DOHH2 (cell line): ENCODE measurements at regions not wholly inside any gene's neighbourhood (a gene's known extent, or its start where the extent isn't known, plus 50 kb on each side); places are given as distances from the start of the nearest gene placed in this dataset.
"Not testable (repeated sequence)": the region's sequence is repeated elsewhere in the genome, so short reads cannot be mapped to it uniquely, and the experiment has no call there.

Source experiments
- H3F3A ChIP-seq: fragments of 200-600 bp; sonication (generic), shearing (Covaris generic); 2 replicates; pipeline ENCODE4 v1.6.0; 2016; ENCODE audit warnings: antibody characterized with exemption, mild to moderate bottlenecking; ENCODE audit not compliant: control insufficient read depth, insufficient read depth
- H3K27ac ChIP-seq: fragments of 200-600 bp; sonication (generic); 2 replicates; pipeline ENCODE4 v1.5.1; 2014; ENCODE audit warnings: low read depth, mild to moderate bottlenecking, low read length, moderate library complexity
- H3K27me3 ChIP-seq: fragments of 200-600 bp; sonication (generic); 2 replicates; pipeline ENCODE4 v1.6.1; 2014; ENCODE audit warnings: mild to moderate bottlenecking, low read length, mixed read lengths; ENCODE audit not compliant: control insufficient read depth
- H3K36me3 ChIP-seq: fragments of 200-600 bp; sonication (generic); 2 replicates; pipeline ENCODE4 v1.6.1; 2014; ENCODE audit warnings: mild to moderate bottlenecking, low read length, moderate library complexity, mixed read lengths; ENCODE audit not compliant: control insufficient read depth
- H3K4me1 ChIP-seq: fragments of 200-600 bp; sonication (generic); 2 replicates; pipeline ENCODE4 v1.6.1; 2014; ENCODE audit warnings: mild to moderate bottlenecking, low read length, mixed read lengths; ENCODE audit not compliant: control insufficient read depth
- H3K4me2 ChIP-seq: fragments of 200-600 bp; sonication (generic); 2 replicates; pipeline ENCODE4 v1.6.0; 2014; ENCODE audit warnings: mild to moderate bottlenecking, low read length, moderate library complexity
- H3K4me3 ChIP-seq: fragments of 200-600 bp; sonication (generic); 2 replicates; pipeline ENCODE4 v1.5.1; 2014; ENCODE audit warnings: mild to moderate bottlenecking, low read length, mixed read lengths
- H3K79me2 ChIP-seq: fragments of 200-600 bp; sonication (generic); 2 replicates; pipeline ENCODE4 v1.6.1; 2014; ENCODE audit warnings: mild to moderate bottlenecking, low read length, mixed read lengths; ENCODE audit not compliant: control insufficient read depth
- H3K9me2 ChIP-seq: fragments of 200-600 bp; sonication (generic); replicated peaks from 2 replicates; pipeline ENCODE4 v1.6.1; 2014; ENCODE audit warnings: mild to moderate bottlenecking, low read length, mixed read lengths; ENCODE audit not compliant: control insufficient read depth
- H3K9me3 ChIP-seq: fragments of 200-600 bp; sonication (generic); 2 replicates; pipeline ENCODE4 v1.6.1; 2014; ENCODE audit warnings: antibody characterized with exemption, low read length, mixed read lengths; ENCODE audit not compliant: control insufficient read depth, insufficient read depth
- H4K20me1 ChIP-seq: fragments of 200-600 bp; sonication (generic); 2 replicates; pipeline ENCODE4 v1.6.0; 2014; ENCODE audit warnings: low read depth, mild to moderate bottlenecking, antibody characterized with exemption, low read length, moderate library complexity; ENCODE audit not compliant: control insufficient read depth, insufficient read depth

DNA sequence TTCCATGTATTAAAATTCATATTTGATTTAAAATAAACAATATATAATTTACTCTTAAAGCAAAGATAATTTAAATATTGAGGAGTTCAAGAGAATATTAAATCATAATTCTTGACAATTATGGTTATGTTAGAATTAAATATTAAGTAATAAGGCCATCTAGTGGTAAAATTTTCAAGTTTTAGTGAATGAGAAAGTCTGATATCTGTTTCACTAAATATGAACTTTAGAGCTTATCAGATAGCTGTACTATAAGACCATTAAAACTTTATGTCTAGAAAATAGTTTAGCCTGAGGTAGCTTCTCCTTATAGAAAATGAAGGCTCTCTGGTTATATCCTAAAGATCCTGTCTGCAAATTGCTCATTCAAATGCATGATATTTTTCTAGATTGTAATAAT lies 152.1 kb upstream of the PRSS12 start:
- not testable (repeated sequence) for H3F3A ChIP-seq, H3K36me3 ChIP-seq, H3K4me1 ChIP-seq, H3K9me2 ChIP-seq, H4K20me1 ChIP-seq, H3K4me2 ChIP-seq, H3K4me3 ChIP-seq, H3K9me3 ChIP-seq, H3K27ac ChIP-seq, H3K27me3 ChIP-seq, H3K79me2 ChIP-seq

DNA sequence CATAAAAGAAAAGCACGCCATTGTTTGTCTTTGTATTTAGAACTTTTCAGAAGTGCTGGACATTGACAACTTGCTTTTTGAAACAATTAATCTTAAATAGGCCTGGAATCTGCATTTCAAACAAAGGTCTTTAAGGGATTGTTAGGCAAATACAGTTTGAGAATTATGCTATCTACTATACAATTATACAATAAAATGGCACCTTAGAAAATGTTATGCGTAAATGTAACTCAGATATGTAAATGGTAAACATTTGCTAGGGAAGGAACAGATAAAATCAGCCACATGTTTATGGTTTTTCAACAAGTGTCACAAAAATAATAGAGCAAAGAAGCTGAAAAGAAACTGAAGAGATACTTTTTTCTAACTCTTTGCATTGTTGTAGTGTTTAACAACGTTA lies 152.7 kb upstream of the PRSS12 start:
- H3F3A ChIP-seq, H3K9me2 ChIP-seq, H3K4me2 ChIP-seq, H3K27me3 ChIP-seq, H3K4me3 ChIP-seq, H4K20me1 ChIP-seq, H3K4me1 ChIP-seq, H3K27ac ChIP-seq, H3K36me3 ChIP-seq, H3K9me3 ChIP-seq, H3K79me2 ChIP-seq: not testable (repeated sequence)

DNA sequence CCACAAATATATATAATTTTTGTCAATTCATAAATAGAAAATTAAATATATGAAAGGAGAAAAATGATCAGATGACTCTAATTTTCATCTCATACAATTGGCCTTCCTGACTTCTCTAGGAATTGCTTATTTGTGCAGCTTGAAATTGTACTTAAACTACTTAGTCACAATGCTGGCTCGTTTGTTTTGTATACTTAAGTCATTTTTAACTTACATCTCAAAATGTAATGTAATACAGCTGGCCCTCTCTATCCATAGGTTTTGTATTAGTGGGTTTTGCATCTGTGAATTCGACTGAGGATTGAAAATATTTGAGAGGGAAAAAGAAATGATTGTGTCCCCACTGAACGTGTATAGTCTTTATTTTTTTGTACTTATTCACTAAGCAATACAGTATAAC lies 160.1 kb upstream of the PRSS12 start:
- not testable (repeated sequence) for H3K27ac ChIP-seq, H3K36me3 ChIP-seq, H3F3A ChIP-seq, H3K4me2 ChIP-seq, H4K20me1 ChIP-seq, H3K4me3 ChIP-seq, H3K27me3 ChIP-seq, H3K79me2 ChIP-seq, H3K4me1 ChIP-seq, H3K9me2 ChIP-seq, H3K9me3 ChIP-seq

DNA sequence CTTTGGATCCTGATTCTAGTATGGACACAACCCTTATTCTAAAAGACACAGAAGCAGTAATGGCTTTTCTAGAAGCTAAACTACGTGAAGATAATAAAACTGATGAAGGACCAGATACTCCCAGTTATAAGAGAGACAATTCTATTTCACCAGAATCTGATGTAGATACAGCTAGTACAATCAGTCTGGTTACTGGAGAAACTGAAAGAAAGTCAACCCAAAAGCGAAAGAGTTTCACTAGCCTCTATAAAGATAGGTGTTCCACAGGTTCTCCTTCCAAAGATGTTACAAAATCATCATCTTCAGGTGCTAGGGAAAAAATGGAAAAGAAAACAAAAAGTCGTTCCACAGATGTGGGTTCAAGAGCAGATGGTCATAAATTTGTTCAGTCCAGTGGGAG lies 161.5 kb upstream of the PRSS12 start:
- H3K9me2 ChIP-seq, H3K27ac ChIP-seq, H3K4me1 ChIP-seq, H3K27me3 ChIP-seq, H3K36me3 ChIP-seq, H3K79me2 ChIP-seq, H3K4me3 ChIP-seq, H3F3A ChIP-seq, H4K20me1 ChIP-seq, H3K9me3 ChIP-seq, H3K4me2 ChIP-seq: not testable (repeated sequence)

DNA sequence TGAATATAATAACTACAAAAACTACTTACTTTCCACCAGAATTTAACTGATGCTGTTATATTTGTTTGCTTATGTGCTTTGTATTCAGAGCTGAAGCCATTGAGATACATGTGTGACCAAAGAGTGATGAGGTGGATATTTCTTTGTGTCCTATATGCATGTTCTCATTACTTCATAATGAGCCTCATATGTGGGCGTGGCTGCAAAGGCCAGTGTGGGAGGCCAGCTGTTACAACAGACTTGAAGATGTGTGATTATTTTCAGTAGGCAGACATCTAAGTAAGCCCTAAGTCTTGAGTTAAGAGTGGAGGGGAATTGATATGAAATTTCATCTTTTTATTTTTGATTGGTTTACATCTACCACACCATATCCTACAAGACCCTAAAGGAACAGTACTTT lies 163.3 kb upstream of the PRSS12 start:
- H4K20me1 ChIP-seq, H3K36me3 ChIP-seq, H3K27me3 ChIP-seq, H3K4me2 ChIP-seq, H3K4me1 ChIP-seq, H3K79me2 ChIP-seq, H3K9me2 ChIP-seq, H3K27ac ChIP-seq, H3K9me3 ChIP-seq, H3K4me3 ChIP-seq, H3F3A ChIP-seq: not testable (repeated sequence)

DNA sequence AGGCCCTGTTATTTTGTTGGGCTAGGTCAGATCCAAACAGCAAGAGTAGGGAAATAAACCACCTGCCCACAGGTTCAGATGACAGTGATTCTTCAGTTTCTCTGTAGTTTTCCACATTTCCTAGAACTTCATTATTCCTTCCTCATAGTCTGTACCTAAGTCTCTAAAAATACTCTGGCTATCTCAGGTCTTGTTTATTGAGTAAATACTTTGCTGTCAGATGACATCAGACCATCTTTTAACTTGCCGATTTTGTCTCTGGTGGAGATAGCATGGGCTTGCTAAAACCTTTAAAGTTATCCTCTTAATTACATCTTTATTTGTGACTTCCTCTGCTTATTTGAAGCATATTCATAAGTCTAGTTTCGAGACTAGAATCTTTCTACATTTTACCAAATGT lies 155.1 kb upstream of the METTL14 start:
- H3K36me3 ChIP-seq, H3F3A ChIP-seq, H4K20me1 ChIP-seq, H3K79me2 ChIP-seq, H3K9me2 ChIP-seq, H3K4me3 ChIP-seq, H3K27me3 ChIP-seq, H3K4me2 ChIP-seq, H3K27ac ChIP-seq, H3K4me1 ChIP-seq, H3K9me3 ChIP-seq: not testable (repeated sequence)

DNA sequence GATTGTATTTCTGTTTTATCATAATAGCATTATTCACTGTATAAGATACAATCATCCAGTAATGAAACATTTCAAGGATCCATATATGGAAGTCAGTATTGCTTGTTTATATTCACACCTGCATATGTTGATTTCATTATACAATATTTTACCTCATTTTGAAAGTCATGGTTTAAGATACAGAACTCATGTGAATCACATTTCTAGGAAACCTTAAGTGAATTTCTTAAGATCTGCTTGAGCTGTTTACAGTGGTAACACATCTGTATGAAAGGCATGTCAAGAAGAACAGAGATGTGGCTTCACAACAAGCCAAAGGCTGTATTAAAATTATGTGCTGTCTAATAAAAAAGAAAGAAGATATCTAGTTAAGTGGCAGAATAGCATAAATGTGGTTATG lies 153.2 kb upstream of the METTL14 start:
- H3F3A ChIP-seq, H3K4me3 ChIP-seq, H3K9me3 ChIP-seq, H3K9me2 ChIP-seq, H3K27ac ChIP-seq, H4K20me1 ChIP-seq, H3K4me1 ChIP-seq, H3K79me2 ChIP-seq, H3K4me2 ChIP-seq, H3K36me3 ChIP-seq, H3K27me3 ChIP-seq: not testable (repeated sequence)

DNA sequence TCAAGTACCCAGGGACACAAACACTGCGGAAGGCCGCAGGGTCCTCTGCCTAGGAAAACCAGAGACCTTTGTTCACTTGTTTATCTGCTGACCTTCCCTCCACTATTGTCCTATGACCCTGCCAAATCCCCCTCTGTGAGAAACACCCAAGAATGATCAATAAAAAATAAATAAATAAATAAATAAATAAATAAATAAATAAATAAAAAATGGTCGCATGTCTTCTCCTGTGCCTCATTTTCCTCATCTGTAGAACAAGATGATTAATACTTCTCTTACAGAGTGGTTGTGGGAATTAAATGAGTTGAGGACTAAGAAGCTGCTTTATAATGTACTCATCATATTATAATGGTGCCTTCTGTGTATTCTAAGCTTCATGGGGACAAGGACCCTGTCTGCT lies 149.4 kb upstream of the METTL14 start:
- H3K27ac ChIP-seq, H3F3A ChIP-seq, H3K4me2 ChIP-seq, H3K9me2 ChIP-seq, H4K20me1 ChIP-seq, H3K36me3 ChIP-seq, H3K4me3 ChIP-seq, H3K9me3 ChIP-seq, H3K79me2 ChIP-seq, H3K27me3 ChIP-seq, H3K4me1 ChIP-seq: not testable (repeated sequence)
